H54 (cell line): ENCODE measurements at regions not wholly inside any gene's neighbourhood (a gene's known extent, or its start where the extent isn't known, plus 50 kb on each side); places are given as distances from the start of the nearest gene placed in this dataset.
"Not testable (repeated sequence)": the region's sequence is repeated elsewhere in the genome, so short reads cannot be mapped to it uniquely, and the experiment has no call there.

Experiments used
- DNase-seq: peaks from one replicate; pipeline ENCODE4 v3.0.0; 2011; ENCODE audit warnings: low spot score, mixed read lengths; ENCODE audit not compliant: insufficient read length
- FAIRE-seq: peaks from 3 replicates; lab custom pipeline; 2011; peaks lifted over from hg19 to GRCh38; lab: Jason Lieb, UNC
- POLR2A ChIP-seq: IDR thresholded peaks from 2 replicates; pipeline ENCODE4 v1.6.1; 2011; ENCODE audit warnings: low read depth, mild to moderate bottlenecking, low read length

DNA sequence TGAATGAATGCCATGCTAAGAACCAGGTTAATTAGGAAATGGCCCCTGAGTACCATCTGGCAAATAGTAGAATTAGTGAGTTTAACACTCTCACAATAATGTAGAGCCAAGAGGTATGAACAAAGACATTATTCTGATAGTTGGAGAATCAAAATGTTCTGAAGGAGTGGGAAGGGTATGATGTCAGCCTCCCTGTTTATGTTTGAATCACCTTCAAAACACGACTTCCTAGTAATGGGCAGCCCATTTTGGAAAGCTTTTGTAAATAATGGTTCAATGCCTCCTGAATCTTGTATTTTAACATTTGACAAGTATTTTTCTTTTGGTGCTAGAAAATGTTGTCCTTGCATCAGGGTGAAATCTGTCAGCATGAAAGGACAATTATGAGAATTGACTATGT lies 108.3 kb downstream of the DSEL start:
- no peak for TF ChIP-seq POLR2A

DNA sequence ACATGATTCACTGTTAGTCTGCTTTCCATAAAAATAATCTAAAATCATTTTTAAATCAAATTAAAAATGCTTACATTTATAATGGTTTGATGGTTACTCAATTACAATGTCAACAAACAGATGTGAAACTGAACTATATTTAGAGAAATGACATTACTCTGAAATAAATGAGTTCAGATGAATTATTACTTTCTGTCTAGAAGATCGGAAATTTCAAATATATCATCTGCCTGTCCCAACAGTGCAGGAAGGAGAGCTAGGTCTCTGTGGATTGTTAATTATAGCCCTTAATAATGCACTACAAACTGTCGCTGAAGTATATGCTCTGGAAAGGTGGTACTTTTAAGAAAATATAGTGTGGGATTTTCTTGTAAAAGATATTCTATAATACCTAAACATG lies 109.8 kb downstream of the DSEL start:
- FAIRE-seq, result no peak
- no peak for TF ChIP-seq POLR2A
- no peak for DNase-seq

More for the DNA sequence above, 108.3 kb downstream of the DSEL start:
- DNase-seq (no peak), FAIRE-seq (no peak)

DNA sequence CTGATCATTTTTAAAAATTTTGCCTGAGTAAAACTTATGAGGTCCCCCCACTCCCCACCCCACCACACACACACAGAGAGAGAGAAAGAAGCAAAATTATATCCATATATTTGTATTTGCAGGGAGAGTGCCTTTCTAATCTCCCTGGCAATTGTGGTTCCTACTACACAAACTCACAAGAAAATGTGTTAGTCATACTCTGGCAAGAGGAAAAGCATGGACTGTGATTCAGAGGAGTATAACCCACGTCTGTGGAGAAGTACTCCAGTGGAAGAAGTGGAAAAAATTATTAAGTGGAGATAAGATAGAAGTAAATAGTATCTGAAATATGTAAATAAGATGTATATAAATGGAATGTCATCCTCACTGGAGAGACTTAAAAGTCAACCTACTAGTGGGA lies 114.0 kb downstream of the DSEL start:
- no peak for TF ChIP-seq POLR2A
- FAIRE-seq, result no peak
- DNase-seq, result no peak

DNA sequence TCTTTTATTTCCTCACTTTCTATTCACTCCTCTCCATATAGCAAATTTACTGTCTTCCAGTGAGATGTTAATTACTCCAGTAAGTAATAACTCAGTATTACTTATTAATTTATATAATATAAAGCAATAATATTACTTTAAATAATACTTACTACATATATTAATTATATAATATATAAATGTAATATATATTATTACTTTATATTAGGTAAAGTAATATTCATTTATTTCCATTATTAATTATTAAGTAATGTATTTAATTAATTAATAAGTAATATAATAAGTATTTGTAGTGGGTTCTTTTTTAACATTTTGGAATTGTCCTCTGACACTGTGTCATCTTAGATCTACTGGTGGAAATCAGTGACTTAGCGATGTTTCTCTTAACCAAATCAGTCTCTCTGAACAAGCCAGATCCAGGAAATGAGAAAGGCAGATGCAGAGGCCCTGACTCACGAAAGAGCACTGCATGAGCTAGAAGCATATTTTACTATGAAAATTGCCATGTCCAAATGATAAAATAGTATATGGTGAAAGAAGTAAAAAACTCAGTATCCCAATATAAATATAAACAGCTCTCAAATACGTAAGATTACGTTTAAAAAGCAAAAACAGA lies 115.9 kb downstream of the DSEL start:
- no peak for TF ChIP-seq POLR2A
- DNase-seq, result no peak
- FAIRE-seq, result no peak

DNA sequence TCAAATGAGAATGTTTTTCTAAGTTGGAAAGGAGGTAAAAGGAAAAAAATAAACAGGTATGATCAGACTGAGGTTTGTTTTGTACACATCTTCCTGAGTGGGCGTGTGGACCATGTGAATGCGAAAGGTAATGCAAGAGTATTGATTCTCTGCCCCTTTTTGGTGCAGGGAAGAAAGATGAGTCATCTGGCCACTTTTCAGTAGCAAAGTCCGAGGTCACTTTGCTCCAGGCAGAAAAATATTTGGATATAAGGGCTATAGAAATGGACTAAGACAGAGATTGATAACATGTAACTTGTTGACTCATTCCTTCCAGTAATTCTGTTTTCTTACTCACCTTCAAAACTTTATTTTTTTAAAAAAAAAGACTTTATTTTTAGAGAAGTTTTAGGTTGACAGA lies 130.5 kb downstream of the DSEL start:
- TF ChIP-seq POLR2A, result no peak
- no peak for DNase-seq
- no peak for FAIRE-seq

DNA sequence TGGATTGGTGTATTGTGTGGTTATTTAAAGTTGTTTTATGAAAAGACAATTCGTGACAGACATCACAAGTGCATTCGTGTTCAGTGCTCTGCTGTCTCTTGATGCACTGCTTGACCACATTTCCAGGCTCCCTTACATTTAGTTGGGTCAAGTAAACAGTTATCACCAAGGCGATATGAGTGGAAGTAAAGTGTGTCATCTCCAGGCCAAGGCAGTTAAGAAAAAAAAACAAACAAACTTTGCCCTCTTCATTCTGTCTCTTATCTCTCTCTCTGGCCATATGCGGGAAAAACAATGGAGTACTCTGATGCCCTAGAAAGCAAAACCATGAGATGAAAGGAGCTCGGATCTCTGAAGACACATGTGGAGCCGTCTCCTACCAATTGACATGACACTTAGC lies 131.1 kb downstream of the DSEL start:
- DNase-seq (no peak), FAIRE-seq (no peak)
- no peak for TF ChIP-seq POLR2A

DNA sequence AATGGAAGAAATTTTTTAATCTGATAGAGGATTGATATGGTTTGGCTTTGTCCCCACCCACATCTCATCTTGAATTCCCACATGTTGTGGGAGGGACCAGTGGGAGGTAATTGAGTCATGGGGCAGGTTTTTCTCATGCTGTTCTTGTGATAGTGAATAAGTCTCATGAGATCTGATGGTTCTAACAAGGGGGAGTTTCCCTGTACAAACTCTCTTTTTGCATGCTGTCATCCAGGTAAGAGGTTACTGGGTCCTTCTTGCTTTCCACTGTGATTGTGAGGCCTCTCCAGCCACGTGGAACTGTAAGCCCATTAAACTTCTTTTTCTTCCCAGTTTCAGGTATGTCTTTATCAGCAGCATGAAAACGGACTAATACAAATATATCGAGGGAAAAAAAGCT lies 132.5 kb downstream of the DSEL start:
- not testable (repeated sequence) for DNase-seq, FAIRE-seq

DNA sequence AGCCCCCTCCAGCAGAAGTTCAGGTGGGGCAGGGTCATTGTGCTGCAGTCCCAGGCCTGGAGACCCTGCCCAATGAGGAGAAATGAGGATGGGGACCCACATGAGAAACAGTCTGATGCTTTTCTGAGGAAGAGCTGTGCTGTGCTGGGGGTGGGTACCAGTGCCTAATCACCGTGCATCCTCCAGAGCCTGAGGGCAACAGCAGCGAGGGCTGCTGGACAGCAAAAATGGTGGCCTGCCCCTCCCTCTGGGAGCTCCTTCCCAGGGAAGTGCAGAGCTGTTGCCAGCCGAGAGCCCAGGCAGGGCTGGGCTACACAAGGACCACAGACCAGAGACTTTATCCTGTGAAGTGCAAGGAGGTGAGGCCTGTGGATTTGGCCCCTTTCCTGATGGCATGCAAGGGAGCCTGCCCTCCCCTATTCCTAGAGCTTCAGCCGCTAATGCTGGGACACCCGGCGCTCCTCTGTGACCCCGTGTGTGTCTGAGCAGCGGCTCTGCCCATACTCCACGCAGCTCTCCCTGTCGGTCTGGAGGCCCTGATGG lies 134.8 kb downstream of the DSEL start:
- TF ChIP-seq POLR2A, result no peak
- FAIRE-seq, result no peak
- no peak for DNase-seq

DNA sequence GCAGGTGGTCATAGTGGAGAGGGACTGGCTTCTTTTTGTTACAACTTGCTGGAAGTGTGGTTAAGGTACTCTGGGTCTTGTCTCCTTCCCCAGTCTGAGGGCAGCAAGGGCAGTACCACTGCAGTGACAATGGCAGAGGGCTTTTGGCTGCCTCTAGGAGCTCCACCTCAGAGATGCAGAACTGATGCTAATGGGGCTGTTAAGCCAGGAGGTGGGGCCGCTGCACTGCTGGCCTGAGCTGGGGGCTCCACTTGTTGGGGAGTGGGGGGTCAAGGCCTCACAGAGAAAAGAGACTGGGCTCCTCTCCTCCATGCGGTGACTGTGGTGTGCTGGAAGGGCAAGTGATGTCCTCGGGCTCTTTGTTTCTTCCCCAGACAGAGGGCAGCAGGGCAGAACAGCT lies 135.7 kb downstream of the DSEL start:
- TF ChIP-seq POLR2A, result no peak
- FAIRE-seq, result no peak
- no peak for DNase-seq

DNA sequence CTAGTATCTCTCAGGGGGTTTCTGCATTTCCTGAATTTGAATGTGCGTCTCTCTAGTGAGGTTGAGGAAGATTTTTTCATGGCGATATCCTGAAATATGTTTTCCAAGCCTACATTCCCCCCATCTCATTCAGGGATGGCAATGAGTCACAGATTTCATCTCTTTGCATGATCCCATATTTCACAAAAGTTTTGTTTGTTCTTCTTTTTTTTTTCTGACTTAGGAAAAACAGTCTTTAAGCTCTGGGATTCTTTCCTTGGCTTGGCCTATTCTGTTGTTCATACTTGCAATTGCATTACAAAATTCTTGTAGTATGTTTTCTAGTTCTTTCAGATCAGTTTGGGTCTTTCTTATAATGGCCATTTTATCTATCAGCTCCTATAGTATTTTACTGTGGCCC lies 136.5 kb downstream of the DSEL start:
- FAIRE-seq (no peak), DNase-seq (no peak)
- no peak for TF ChIP-seq POLR2A

DNA sequence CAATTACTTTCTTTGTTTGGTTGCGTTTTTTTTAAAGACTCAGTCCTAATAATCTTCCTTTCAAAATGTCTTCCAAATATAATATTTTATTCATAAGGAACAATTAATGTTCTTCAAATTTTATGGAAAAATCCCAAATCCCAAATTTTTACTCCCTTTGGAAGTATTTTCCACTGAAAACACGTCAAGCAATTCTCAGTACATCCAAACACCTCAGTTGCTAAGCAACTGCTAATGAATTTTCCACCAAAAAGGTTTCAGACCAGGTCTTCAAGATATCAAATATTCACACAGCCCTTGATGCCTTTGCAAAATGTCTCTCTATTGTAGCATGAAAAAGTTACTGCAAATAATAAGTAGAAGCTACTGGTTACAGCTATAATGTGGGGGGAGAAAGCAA lies 140.1 kb downstream of the DSEL start:
- DNase-seq, result no peak
- no peak for TF ChIP-seq POLR2A
- no peak for FAIRE-seq

DNA sequence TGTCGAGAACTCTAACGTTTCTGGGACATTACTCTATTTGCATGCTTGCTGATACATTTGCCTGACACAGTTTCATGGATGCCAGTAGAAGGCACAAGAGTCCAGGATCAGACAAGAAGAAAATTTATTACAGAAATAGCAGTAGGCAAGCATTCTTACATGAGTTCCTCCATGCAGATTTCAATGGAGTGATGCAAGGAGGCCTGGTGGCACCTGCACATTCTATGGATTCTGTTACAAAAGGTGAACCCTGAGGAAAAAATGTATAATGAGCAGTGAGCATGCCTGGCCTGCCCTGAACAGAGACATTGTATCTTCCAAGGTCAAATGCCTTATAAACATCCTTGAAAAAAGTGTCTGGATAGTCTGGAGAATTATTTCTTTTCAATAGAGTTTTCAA lies 142.9 kb downstream of the DSEL start:
- DNase-seq, result no peak
- TF ChIP-seq POLR2A, result no peak
- FAIRE-seq, result no peak

DNA sequence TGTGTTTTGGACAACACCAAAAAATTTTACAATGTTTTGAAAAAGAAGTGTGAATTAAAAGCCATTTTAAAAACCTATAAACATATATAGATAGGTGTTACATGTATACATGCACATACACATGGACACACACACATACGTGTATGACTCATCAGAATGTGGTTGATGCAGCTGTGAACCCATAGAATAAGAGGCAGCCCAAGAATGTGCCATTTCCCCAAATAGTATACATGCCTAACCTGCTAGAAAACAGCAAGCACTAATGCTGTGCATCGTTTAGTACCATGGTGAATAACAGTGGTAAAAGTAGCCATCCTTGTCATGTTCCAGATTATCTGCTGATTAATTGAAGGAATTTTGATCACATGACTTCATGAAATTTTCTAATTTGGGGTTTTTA lies 149.0 kb downstream of the DSEL start:
- DNase-seq (no peak), FAIRE-seq (no peak)
- TF ChIP-seq POLR2A, result no peak

DNA sequence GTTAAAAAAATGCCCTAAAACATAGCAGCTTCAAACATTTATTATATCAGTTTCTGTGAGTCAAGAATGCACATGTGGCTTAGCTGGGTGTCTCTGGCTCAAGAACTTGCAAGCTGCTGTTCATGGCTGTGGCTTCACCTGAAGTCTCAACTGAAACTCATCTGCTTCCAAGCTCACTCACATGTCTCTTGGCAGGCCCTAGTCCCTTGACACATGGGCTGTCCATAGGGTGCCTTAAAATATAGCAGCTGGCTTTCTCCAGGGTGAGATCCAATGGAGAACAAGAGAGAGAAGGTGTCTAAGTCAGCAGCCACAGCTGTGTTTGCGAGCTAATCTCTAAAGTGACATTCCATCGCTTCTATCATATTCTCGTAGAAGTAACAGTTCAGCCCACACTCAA lies 152.8 kb downstream of the DSEL start:
- FAIRE-seq, result no peak
- DNase-seq, result no peak
- no peak for TF ChIP-seq POLR2A

DNA sequence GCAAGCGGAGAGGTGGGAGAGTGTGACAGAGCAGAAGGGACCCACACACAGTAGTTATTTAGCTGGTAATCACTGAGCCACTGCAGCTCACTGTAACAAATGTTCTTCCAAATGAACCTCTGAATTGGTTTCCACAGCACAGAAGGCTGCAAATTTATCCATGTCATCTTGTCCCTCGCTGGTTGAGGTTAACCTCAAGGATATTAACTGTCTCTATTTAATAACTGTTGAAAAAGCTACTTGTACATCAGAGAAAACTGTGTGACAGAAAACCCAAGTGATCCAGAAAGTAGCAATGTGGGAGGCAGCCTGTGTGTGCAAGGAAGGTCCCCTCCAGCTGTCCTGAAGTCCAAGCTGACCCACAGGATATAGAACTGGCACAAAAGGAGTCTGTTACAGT lies 153.6 kb downstream of the DSEL start:
- FAIRE-seq, result no peak

More for the DNA sequence above, 153.6 kb downstream of the DSEL start:
- no peak for TF ChIP-seq POLR2A
- DNase-seq, result no peak
